Peyer's patch (tissue), 4 donors: ENCODE measurements at regions not wholly inside any gene's neighbourhood (a gene's known extent, or its start where the extent isn't known, plus 50 kb on each side); places are given as distances from the start of the nearest gene placed in this dataset.

ENCODE experiments used
- DNase-seq, 3 donors: peaks; one replicate each; pipeline ENCODE4 v3.0.0-alpha.2; 2017 to 2019
- H3K27ac ChIP-seq, 4 donors: fragments of 200-600 bp; sonication (generic); one replicate each; pipeline ENCODE4 v1.5.1; 2016 to 2019
- H3K27me3 ChIP-seq, 2 donors: fragments of 200-600 bp; sonication (generic); one replicate each; pipeline ENCODE4 v1.5.1; 2019
- H3K36me3 ChIP-seq, 3 donors: fragments of 200-600 bp; sonication (generic); one replicate each; pipeline ENCODE4 v1.5.1; 2016 to 2019
- H3K4me1 ChIP-seq, 4 donors: fragments of 200-600 bp; sonication (generic); one replicate each; pipeline ENCODE4 v1.5.1; 2016 to 2019
- H3K4me3 ChIP-seq, 4 donors: fragments of 200-600 bp; sonication (generic); 1 replicate in 3 of 4; 2 replicates in 1 of 4; pipeline ENCODE4 v1.5.1; 2016 to 2019; ENCODE audit warnings: mild to moderate bottlenecking in 1 of 4
- H3K9me3 ChIP-seq, 4 donors: fragments of 200-600 bp; sonication (generic); one replicate each; pipeline ENCODE4 v1.5.1; 2016 to 2019; ENCODE audit warnings: mild to moderate bottlenecking in 1 of 4
- CTCF ChIP-seq, 6 experiments: fragments of 450-650 bp in 4 of 6; fragments of 200-600 bp in 2 of 6; sonication (generic) in 1 of 6; IDR thresholded peaks; one replicate each; pipeline ENCODE4 v1.5.1; 2017 to 2019; ENCODE audit warnings: antibody characterized with exemption in 6 of 6, mild to moderate bottlenecking in 3 of 6, moderate library complexity in 1 of 6
- POLR2A ChIP-seq, 2 donors: fragments of 450-650 bp; IDR thresholded peaks; one replicate each; pipeline ENCODE4 v1.5.1; 2017; ENCODE audit warnings: antibody characterized with exemption in 2 of 2, mild to moderate bottlenecking in 2 of 2, moderate library complexity in 2 of 2

GRCh38 chr20:55513954-55514353 is 491.4 kb downstream of the CBLN4 start:
- Histone ChIP-seq H3K27ac (no peak overlapping the region), H3K9me3 (no peaks in the 10 kb centered on the region), H3K4me1 (no peaks in the 10 kb centered on the region), H3K36me3 (no peaks in the 10 kb centered on the region), H3K4me3 (no peak overlapping the region), H3K27me3 (no peaks in the 10 kb centered on the region)
- DNase-seq: no peak
- no peak for TF ChIP-seq CTCF (IDR thresholded peaks at IDR 0.05)
- no peak for TF ChIP-seq POLR2A (IDR thresholded peaks at IDR 0.05)

GRCh38 chr20:55500130-55500529 is 505.2 kb downstream of the CBLN4 start:
- Histone ChIP-seq H3K4me1 (no peaks in the 10 kb centered on the region), H3K9me3 (no peaks in the 10 kb centered on the region), H3K27me3 (no peaks in the 10 kb centered on the region), H3K27ac (no peak overlapping the region), H3K36me3 (no peaks in the 10 kb centered on the region), H3K4me3 (no peak overlapping the region)
- TF ChIP-seq CTCF (IDR thresholded peaks at IDR 0.05) (no peak), POLR2A (IDR thresholded peaks at IDR 0.05) (no peak)
- no peak for DNase-seq

DNA sequence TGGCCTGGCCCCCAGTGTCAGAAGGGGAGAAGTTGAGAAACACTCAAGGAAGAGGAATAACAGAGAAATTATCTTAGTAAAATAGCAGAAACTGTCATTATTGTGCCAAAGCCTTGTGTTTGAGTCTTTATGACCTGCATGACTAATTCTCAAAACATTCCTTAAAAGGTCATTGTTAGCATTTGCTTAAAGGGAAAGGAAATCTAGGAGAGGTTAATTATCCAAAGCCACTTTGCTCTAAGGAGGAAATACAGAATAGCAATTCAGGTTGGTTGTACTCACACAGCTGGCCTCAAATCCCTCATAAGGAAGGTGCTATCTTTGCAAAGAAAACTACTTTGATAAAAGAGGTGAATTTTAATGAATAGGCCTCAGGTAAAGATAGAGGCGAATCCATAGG is 516.7 kb downstream of the CBLN4 start:
- no peaks in the 10 kb centered on the region for H3K4me1 ChIP-seq
- no peak for DNase-seq
- H3K4me3 ChIP-seq: no peak overlapping the region
- no peak overlapping the region for H3K27ac ChIP-seq
- no peaks in the 10 kb centered on the region for H3K9me3 ChIP-seq
- TF ChIP-seq POLR2A (IDR thresholded peaks at IDR 0.05) (no peak), CTCF (IDR thresholded peaks at IDR 0.05) (no peak)
- H3K27me3 ChIP-seq: no peaks in the 10 kb centered on the region
- H3K36me3 ChIP-seq: no peaks in the 10 kb centered on the region

- TF ChIP-seq CTCF (IDR thresholded peaks at IDR 0.05) (no peak), POLR2A (IDR thresholded peaks at IDR 0.05) (no peak)
- DNase-seq: no peak
- no peaks in the 10 kb centered on the region for H3K4me1 ChIP-seq
Observed at GRCh38 chr20:55478724-55479450, 526.4 kb downstream of the CBLN4 start.

DNA sequence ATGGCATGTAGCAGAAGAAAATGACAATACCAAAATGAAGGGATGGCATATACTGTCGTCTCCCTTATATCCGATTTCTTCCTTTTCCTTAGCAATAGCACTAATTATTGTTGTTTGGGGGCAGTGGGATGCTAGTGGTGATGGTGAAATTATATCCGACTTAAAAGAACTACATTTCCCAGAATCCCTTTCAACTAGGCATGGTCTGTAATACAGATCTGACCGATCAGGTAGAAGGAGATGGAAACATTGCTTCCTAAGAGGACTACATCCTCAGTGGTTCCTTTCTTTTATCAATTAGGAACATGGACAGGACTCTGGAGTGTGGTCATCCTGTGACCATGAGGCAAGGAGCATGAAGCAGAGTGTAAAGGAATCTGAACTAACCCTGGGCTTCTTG is 532.6 kb downstream of the CBLN4 start:
- TF ChIP-seq POLR2A (IDR thresholded peaks at IDR 0.05) (no peak), CTCF (IDR thresholded peaks at IDR 0.05) (no peak)

More at GRCh38 chr20:55478724-55479450, 526.4 kb downstream of the CBLN4 start:
- Histone ChIP-seq H3K27me3 (no peaks in the 10 kb centered on the region), H3K4me3 (no peak overlapping the region), H3K36me3 (no peaks in the 10 kb centered on the region), H3K27ac (no peak overlapping the region), H3K9me3 (no peaks in the 10 kb centered on the region)

More for the DNA sequence above, 532.6 kb downstream of the CBLN4 start:
- no peaks in the 10 kb centered on the region for H3K36me3 ChIP-seq
- no peaks in the 10 kb centered on the region for H3K9me3 ChIP-seq
- no peaks in the 10 kb centered on the region for H3K27me3 ChIP-seq
- H3K27ac ChIP-seq: no peak overlapping the region
- no peak for DNase-seq
- H3K4me1 ChIP-seq: no peaks in the 10 kb centered on the region
- H3K4me3 ChIP-seq: no peak overlapping the region
